Fibroblast of lung (primary cell): ENCODE measurements at regions not wholly inside any gene's neighbourhood (a gene's known extent, or its start where the extent isn't known, plus 50 kb on each side); places are given as distances from the start of the nearest gene placed in this dataset.

Experiments used
- EZH2 ChIP-seq: IDR thresholded peaks from 2 replicates; pipeline ENCODE4 v1.5.1; 2012; ENCODE audit warnings: low read length, control low read depth, mild to moderate bottlenecking; ENCODE audit errors: missing control alignments
- TF ChIP-seq, protein P1 (sequence below), 2 donors: IDR thresholded peaks in 1 of 2; conservative IDR thresholded peaks in 1 of 2; 1 replicate in 1 of 2; 2 replicates in 1 of 2; pipeline ENCODE4 v1.5.1; 2011 to 2012; ENCODE audit warnings: low read length in 2 of 2, control low read depth in 1 of 2, inconsistent platforms in 1 of 2, low read depth in 1 of 2, mild to moderate bottlenecking in 1 of 2

DNA sequence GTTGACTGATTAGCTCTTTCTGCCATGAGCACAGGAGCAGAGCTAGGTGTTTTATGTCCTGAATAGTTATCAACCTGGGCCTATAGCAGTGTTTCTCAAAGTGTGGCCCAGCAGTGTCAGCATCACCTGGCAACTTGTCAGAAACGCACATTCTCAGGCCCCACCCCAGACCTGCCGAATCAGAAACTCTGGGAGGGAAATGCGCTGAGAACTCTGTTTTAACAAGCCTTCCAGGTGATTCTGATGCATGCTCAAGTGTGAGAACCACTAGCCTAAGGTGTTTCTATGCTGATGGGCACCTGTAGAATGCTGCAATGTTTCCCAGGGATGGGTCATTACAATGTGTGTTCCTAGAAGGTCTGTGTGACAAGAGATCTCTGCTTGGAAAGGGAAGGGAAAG lies 257.5 kb downstream of the MID1IP1 start:
- TF ChIP-seq, protein P1, sequence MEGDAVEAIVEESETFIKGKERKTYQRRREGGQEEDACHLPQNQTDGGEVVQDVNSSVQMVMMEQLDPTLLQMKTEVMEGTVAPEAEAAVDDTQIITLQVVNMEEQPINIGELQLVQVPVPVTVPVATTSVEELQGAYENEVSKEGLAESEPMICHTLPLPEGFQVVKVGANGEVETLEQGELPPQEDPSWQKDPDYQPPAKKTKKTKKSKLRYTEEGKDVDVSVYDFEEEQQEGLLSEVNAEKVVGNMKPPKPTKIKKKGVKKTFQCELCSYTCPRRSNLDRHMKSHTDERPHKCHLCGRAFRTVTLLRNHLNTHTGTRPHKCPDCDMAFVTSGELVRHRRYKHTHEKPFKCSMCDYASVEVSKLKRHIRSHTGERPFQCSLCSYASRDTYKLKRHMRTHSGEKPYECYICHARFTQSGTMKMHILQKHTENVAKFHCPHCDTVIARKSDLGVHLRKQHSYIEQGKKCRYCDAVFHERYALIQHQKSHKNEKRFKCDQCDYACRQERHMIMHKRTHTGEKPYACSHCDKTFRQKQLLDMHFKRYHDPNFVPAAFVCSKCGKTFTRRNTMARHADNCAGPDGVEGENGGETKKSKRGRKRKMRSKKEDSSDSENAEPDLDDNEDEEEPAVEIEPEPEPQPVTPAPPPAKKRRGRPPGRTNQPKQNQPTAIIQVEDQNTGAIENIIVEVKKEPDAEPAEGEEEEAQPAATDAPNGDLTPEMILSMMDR (conservative IDR thresholded peaks at IDR 0.05 in 1 of 2, IDR thresholded peaks at IDR 0.05 in 1 of 2; ENCODE audit: low read depth in 1 of 2, low read length in 2 of 2): no peak
- TF ChIP-seq EZH2: no peak
